ENCODE measurements at regions not wholly inside any gene's neighbourhood (a gene's known extent, or its start where the extent isn't known, plus 50 kb on each side); places are given as distances from the start of the nearest gene placed in this dataset.

DNA sequence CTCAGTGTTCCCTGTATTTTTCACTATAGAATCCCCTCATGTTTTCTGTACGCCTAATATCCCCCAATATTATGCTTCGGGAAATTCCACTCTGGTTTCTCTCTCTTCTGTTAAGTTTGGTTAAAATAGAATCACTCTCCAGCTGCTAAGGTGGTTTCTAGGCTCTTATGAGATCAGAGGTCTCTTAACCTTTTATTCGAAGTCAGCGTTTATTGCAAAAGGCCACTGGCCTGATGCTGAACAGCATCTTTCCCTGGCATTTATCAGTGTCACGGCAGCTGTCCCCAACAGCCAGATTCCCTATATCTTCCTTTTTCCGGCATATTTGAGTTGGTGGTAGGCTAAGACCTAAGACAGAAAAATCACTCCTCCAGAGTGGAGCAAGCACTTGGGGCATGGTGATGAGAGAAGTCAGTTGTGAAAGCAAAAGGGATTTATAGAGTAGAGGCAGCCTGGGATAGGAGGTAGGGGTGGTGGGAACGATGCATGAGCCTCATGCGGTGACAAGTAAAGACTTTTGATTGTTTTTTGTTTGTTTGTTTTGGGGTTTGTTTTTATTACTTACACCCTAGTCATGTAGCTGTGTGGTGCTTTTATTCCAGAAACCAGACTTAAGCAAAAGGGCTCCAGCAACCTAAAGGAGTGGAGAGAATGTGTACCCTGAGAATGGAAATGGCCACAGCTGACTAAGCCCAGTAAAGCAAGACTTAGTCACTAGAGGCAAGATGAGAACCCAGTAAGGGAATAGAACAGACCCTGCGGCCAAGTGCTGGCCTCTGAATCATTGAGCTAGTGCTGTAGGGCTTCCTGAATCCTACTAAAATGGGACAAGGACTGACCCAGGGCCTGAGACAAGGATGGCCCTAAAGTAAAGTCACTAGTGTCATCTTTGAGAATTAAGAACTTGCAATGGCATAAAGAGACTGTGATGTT lies 197.6 kb upstream of the PRNP start:
- TF ChIP-seq POLR2A (IDR thresholded peaks at IDR 0.05; ENCODE audit: low read length) (no peak), GATA1 (IDR thresholded peaks at IDR 0.05; ENCODE audit: low read depth, low read length) (no peak)

All from erythroblast (primary cell).